ENCODE measurements at regions not wholly inside any gene's neighbourhood (a gene's known extent, or its start where the extent isn't known, plus 50 kb on each side); places are given as distances from the start of the nearest gene placed in this dataset.

DNA sequence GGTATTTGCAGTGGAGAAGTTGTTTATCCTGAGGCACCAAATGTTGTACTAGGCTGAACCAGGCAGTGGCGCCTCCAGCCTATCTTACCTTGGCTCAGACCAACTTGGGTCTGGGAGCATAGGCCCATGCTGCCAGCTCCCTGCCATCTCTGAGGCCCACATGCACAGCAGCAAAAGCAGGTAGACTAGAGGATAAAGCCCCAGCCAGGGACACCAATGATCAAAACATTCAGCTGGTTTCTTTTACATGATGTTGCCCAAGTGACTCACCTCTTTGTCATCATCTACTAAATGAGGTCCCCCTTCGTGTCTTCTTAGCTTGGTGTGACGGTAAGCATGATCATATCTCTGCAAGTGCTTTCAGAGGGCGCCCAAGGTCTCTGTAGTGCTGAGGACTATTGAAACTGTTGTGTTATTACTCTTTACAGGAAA lies 112.1 kb upstream of the DRD2 start:
- Histone ChIP-seq H3K9me3 (ENCODE audit: insufficient read depth, low read length) (no peaks in the 10 kb centered on the region), H3K27me3 (ENCODE audit: low read depth, low read length) (peaks cover 8% of the 10 kb centered on the region; the same call in 1 of the 2 replicates), H3K36me3 (replicated peaks; ENCODE audit: low read depth, low read length) (no peaks in the 10 kb centered on the region), H3K4me2 (ENCODE audit: low read length) (no peak overlapping the region), H3K9ac (ENCODE audit: low read length) (no peak overlapping the region), H3K4me3 (ENCODE audit: low read length) (no peak overlapping the region), H3K27ac (ENCODE audit: low read length) (no peak overlapping the region), H3K4me1 (ENCODE audit: low read length) (no peaks in the 10 kb centered on the region), H4K20me1 (ENCODE audit: insufficient read depth, low read length) (no peaks in the 10 kb centered on the region), H2AFZ (ENCODE audit: low read depth, low read length) (no peak overlapping the region), H3K79me2 (ENCODE audit: low read length) (no peaks in the 10 kb centered on the region)
- no peak for TF ChIP-seq EZH2phosphoT487 (IDR thresholded peaks at IDR 0.05; ENCODE audit: low read depth)
- TF ChIP-seq, protein P1, sequence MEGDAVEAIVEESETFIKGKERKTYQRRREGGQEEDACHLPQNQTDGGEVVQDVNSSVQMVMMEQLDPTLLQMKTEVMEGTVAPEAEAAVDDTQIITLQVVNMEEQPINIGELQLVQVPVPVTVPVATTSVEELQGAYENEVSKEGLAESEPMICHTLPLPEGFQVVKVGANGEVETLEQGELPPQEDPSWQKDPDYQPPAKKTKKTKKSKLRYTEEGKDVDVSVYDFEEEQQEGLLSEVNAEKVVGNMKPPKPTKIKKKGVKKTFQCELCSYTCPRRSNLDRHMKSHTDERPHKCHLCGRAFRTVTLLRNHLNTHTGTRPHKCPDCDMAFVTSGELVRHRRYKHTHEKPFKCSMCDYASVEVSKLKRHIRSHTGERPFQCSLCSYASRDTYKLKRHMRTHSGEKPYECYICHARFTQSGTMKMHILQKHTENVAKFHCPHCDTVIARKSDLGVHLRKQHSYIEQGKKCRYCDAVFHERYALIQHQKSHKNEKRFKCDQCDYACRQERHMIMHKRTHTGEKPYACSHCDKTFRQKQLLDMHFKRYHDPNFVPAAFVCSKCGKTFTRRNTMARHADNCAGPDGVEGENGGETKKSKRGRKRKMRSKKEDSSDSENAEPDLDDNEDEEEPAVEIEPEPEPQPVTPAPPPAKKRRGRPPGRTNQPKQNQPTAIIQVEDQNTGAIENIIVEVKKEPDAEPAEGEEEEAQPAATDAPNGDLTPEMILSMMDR (IDR thresholded peaks at IDR 0.05; ENCODE audit: low read depth, low read length): no peak

DNA sequence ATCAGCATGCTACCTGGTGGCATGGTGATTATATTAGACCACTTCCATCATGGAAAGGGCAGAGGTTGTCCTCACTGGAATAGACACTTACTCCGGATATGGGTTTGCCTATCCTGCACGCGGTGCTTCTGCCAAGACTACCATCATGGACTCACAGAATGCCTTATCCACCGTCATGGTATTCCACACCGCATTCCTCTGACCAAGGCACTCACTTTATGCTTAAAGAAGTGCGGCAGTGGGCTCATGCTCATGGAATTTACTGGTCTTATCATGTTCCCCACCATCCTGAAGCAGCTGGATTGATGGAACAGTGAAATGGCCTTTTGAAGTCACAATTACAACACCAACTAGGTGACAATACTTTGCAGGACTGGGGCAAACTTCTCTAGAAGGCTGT lies 109.2 kb upstream of the DRD2 start:
- H3K4me1 ChIP-seq (ENCODE audit: low read length): no peaks in the 10 kb centered on the region
- H3K27me3 ChIP-seq (ENCODE audit: low read depth, low read length): no peaks in the 10 kb centered on the region; the same call in 1 of the 2 replicates
- H3K4me2 ChIP-seq (ENCODE audit: low read length): no peak overlapping the region
- no peaks in the 10 kb centered on the region for H3K36me3 ChIP-seq (replicated peaks; ENCODE audit: low read depth, low read length)
- H3K27ac ChIP-seq (ENCODE audit: low read length): no peak overlapping the region
- no peaks in the 10 kb centered on the region for H3K79me2 ChIP-seq (ENCODE audit: low read length)
- no peak overlapping the region for H2AFZ ChIP-seq (ENCODE audit: low read depth, low read length)
- H3K9me3 ChIP-seq (ENCODE audit: insufficient read depth, low read length): no peaks in the 10 kb centered on the region
- H4K20me1 ChIP-seq (ENCODE audit: insufficient read depth, low read length): no peaks in the 10 kb centered on the region
- no peak overlapping the region for H3K9ac ChIP-seq (ENCODE audit: low read length)
- TF ChIP-seq EZH2phosphoT487 (IDR thresholded peaks at IDR 0.05; ENCODE audit: low read depth): no peak
- TF ChIP-seq, protein P1 (IDR thresholded peaks at IDR 0.05; ENCODE audit: low read depth, low read length): no peak
- H3K4me3 ChIP-seq (ENCODE audit: low read length): no peak overlapping the region

DNA sequence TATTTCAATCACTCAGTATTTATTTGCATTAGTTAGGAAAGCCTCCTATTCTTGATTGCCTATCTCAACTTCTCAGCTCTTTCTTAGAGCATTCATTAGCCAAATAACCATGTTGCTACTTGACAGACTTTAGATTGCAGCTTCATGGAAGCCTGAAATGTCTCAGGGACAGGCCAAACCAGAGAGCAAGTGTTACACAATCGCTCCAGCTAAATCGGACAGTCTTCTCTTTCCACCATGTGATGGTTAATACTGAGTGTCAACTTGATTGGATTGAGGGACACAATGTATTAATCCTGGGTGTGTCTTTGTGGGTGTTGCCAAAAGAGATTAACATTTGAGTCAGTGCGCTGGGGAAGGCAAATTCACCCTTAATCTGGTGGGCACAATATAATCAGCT lies 106.5 kb upstream of the DRD2 start:
- Histone ChIP-seq H3K27me3 (ENCODE audit: low read depth, low read length) (no peaks in the 10 kb centered on the region; the same call in 1 of the 2 replicates), H3K4me1 (ENCODE audit: low read length) (no peaks in the 10 kb centered on the region), H2AFZ (ENCODE audit: low read depth, low read length) (no peak overlapping the region), H4K20me1 (ENCODE audit: insufficient read depth, low read length) (no peaks in the 10 kb centered on the region), H3K27ac (ENCODE audit: low read length) (no peak overlapping the region), H3K9me3 (ENCODE audit: insufficient read depth, low read length) (no peaks in the 10 kb centered on the region), H3K4me2 (ENCODE audit: low read length) (no peak overlapping the region), H3K9ac (ENCODE audit: low read length) (no peak overlapping the region), H3K79me2 (ENCODE audit: low read length) (no peaks in the 10 kb centered on the region), H3K4me3 (ENCODE audit: low read length) (no peak overlapping the region), H3K36me3 (replicated peaks; ENCODE audit: low read depth, low read length) (no peaks in the 10 kb centered on the region)
- TF ChIP-seq EZH2phosphoT487 (IDR thresholded peaks at IDR 0.05; ENCODE audit: low read depth): no peak
- TF ChIP-seq, protein P1 (IDR thresholded peaks at IDR 0.05; ENCODE audit: low read depth, low read length): no peak

GRCh38 chr11:113579292-113579940 lies 104.2 kb upstream of the DRD2 start:
- H3K4me3 ChIP-seq (ENCODE audit: low read length): no peak overlapping the region
- H3K4me2 ChIP-seq (ENCODE audit: low read length): no peak overlapping the region
- no peaks in the 10 kb centered on the region for H3K4me1 ChIP-seq (ENCODE audit: low read length)
- H2AFZ ChIP-seq (ENCODE audit: low read depth, low read length): no peak overlapping the region
- no peaks in the 10 kb centered on the region for H3K79me2 ChIP-seq (ENCODE audit: low read length)
- TF ChIP-seq, protein P1 (IDR thresholded peaks at IDR 0.05; ENCODE audit: low read depth, low read length): no peak
- no peak for TF ChIP-seq EZH2phosphoT487 (IDR thresholded peaks at IDR 0.05; ENCODE audit: low read depth)
- no peaks in the 10 kb centered on the region for H4K20me1 ChIP-seq (ENCODE audit: insufficient read depth, low read length)
- no peak overlapping the region for H3K9ac ChIP-seq (ENCODE audit: low read length)
- no peaks in the 10 kb centered on the region for H3K36me3 ChIP-seq (replicated peaks; ENCODE audit: low read depth, low read length)
- H3K27me3 ChIP-seq (ENCODE audit: low read depth, low read length): no peaks in the 10 kb centered on the region; the same call in 1 of the 2 replicates
- no peaks in the 10 kb centered on the region for H3K9me3 ChIP-seq (ENCODE audit: insufficient read depth, low read length)
- no peak overlapping the region for H3K27ac ChIP-seq (ENCODE audit: low read length)
